Smooth muscle cell (in vitro differentiated cells): ENCODE measurements at regions not wholly inside any gene's neighbourhood (a gene's known extent, or its start where the extent isn't known, plus 50 kb on each side); places are given as distances from the start of the nearest gene placed in this dataset.

Experiments
- DNase-seq: peaks from one replicate; lab custom pipeline; 2025; ENCODE audit not compliant: unreplicated experiment; lab: John Stamatoyannopoulos, UW
- H2AFZ ChIP-seq: fragments of 200-600 bp; sonication (generic); 2 replicates; pipeline ENCODE4 v1.6.0; 2016; ENCODE audit warnings: antibody characterized with exemption, low read depth, mild to moderate bottlenecking
- H3F3A ChIP-seq: fragments of 200-600 bp; sonication (generic); 2 replicates; pipeline ENCODE4 v1.6.0; 2017; ENCODE audit warnings: antibody characterized with exemption, low read depth
- H3K27ac ChIP-seq: fragments of 200-600 bp; sonication (generic); 2 replicates; pipeline ENCODE4 v1.5.1; 2016; ENCODE audit warnings: low read depth, mild to moderate bottlenecking
- H3K27me3 ChIP-seq: fragments of 200-600 bp; sonication (generic); 2 replicates; pipeline ENCODE4 v1.6.1; 2016; ENCODE audit warnings: low read depth, mild to moderate bottlenecking
- H3K36me3 ChIP-seq: fragments of 200-600 bp; sonication (generic); 2 replicates; pipeline ENCODE4 v1.5.1; 2016; ENCODE audit warnings: low read depth
- H3K4me1 ChIP-seq: fragments of 200-600 bp; sonication (generic); 2 replicates; pipeline ENCODE4 v1.5.1; 2016; ENCODE audit warnings: low read depth
- H3K4me2 ChIP-seq: fragments of 200-600 bp; sonication (generic); 2 replicates; pipeline ENCODE4 v1.6.0; 2016; ENCODE audit warnings: mild to moderate bottlenecking
- H3K4me3 ChIP-seq: fragments of 200-600 bp; sonication (generic); 2 replicates; pipeline ENCODE4 v1.5.1; 2016; ENCODE audit warnings: mild to moderate bottlenecking
- H3K79me2 ChIP-seq: fragments of 200-600 bp; sonication (generic); 2 replicates; pipeline ENCODE4 v1.6.0; 2016; ENCODE audit warnings: low read depth, mild to moderate bottlenecking
- H3K9ac ChIP-seq: fragments of 200-600 bp; sonication (generic); 2 replicates; pipeline ENCODE4 v1.6.0; 2016; ENCODE audit warnings: low read depth
- H3K9me3 ChIP-seq: fragments of 200-600 bp; sonication (generic); replicated peaks from 2 replicates; pipeline ENCODE4 v1.5.1; 2016; ENCODE audit warnings: low read depth
- H4K20me1 ChIP-seq: fragments of 200-600 bp; sonication (generic); 2 replicates; pipeline ENCODE4 v1.6.0; 2016; ENCODE audit warnings: low read depth
- CTCF ChIP-seq: fragments of 200-600 bp; sonication (generic); IDR thresholded peaks from 2 replicates; pipeline ENCODE4 v1.5.1; 2017; ENCODE audit warnings: borderline replicate concordance, mild to moderate bottlenecking, antibody characterized with exemption; ENCODE audit not compliant: insufficient read depth, poor library complexity, severe bottlenecking
- WGBS: methylation state at CpG from one replicate; pipeline ENCODE4 v1.1.7; 2016; ENCODE audit warnings: low lambda C conversion rate; 5-methylcytosine and 5-hydroxymethylcytosine counted together

GRCh38 chr10:36195364-36195763 lies 553.3 kb upstream of the FZD8 start:
- WGBS = 82% methylated on average over 3 of the region's 3 CpGs
- H3K9ac ChIP-seq = no peak overlapping the region
- no peaks in the 10 kb centered on the region for H3K79me2 ChIP-seq
- no peak for DNase-seq
- no peak overlapping the region for H2AFZ ChIP-seq
- no peak overlapping the region for H3K4me2 ChIP-seq
- H4K20me1 ChIP-seq = no peaks in the 10 kb centered on the region
- no peaks in the 10 kb centered on the region for H3K27me3 ChIP-seq
- H3K4me1 ChIP-seq = no peaks in the 10 kb centered on the region
- H3F3A ChIP-seq = no peaks in the 10 kb centered on the region
- H3K4me3 ChIP-seq = no peak overlapping the region
- peaks cover 3% of the 10 kb centered on the region for H3K9me3 ChIP-seq
- H3K36me3 ChIP-seq = no peaks in the 10 kb centered on the region
- H3K27ac ChIP-seq = no peak overlapping the region
- TF ChIP-seq CTCF = no peak

GRCh38 chr10:36194276-36194675 lies 552.2 kb upstream of the FZD8 start:
- Histone ChIP-seq H3K4me2 (no peak overlapping the region), H3K4me1 (no peaks in the 10 kb centered on the region), H3K9ac (no peak overlapping the region), H4K20me1 (no peaks in the 10 kb centered on the region), H3K4me3 (no peak overlapping the region), H3F3A (no peaks in the 10 kb centered on the region), H2AFZ (no peak overlapping the region), H3K27me3 (no peaks in the 10 kb centered on the region), H3K27ac (no peak overlapping the region), H3K36me3 (no peaks in the 10 kb centered on the region), H3K9me3 (peaks cover 3% of the 10 kb centered on the region), H3K79me2 (no peaks in the 10 kb centered on the region)
- TF ChIP-seq CTCF = no peak
- no peak for DNase-seq
- WGBS = 95% methylated on average over 4 of the region's 4 CpGs

GRCh38 chr10:36191009-36191408 lies 548.9 kb upstream of the FZD8 start:
- no peak overlapping the region for H2AFZ ChIP-seq
- no peak for DNase-seq
- no peak overlapping the region for H3K27ac ChIP-seq
- H3K36me3 ChIP-seq = no peaks in the 10 kb centered on the region
- H3K9ac ChIP-seq = no peak overlapping the region
- H3K79me2 ChIP-seq = no peaks in the 10 kb centered on the region
- H3K4me3 ChIP-seq = no peak overlapping the region
- WGBS = 83% methylated on average over 1 of the region's 1 CpG
- no peak for TF ChIP-seq CTCF
- no peaks in the 10 kb centered on the region for H4K20me1 ChIP-seq
- no peaks in the 10 kb centered on the region for H3K27me3 ChIP-seq
- no peaks in the 10 kb centered on the region for H3F3A ChIP-seq
- no peaks in the 10 kb centered on the region for H3K4me1 ChIP-seq
- H3K4me2 ChIP-seq = no peak overlapping the region
- H3K9me3 ChIP-seq = peaks cover 3% of the 10 kb centered on the region

- DNase-seq = no peak
- WGBS = 87% methylated on average over 4 of the region's 4 CpGs
These were observed 546.4 kb upstream of the FZD8 start for GRCh38 chr10:36188461-36188860.

More at GRCh38 chr10:36188461-36188860, 546.4 kb upstream of the FZD8 start:
- Histone ChIP-seq H3K9ac (no peak overlapping the region), H3K4me3 (no peak overlapping the region), H2AFZ (peak overlapping the region; percentile 18), H3K9me3 (no peaks in the 10 kb centered on the region), H4K20me1 (no peaks in the 10 kb centered on the region), H3F3A (no peaks in the 10 kb centered on the region), H3K36me3 (no peaks in the 10 kb centered on the region), H3K27me3 (no peaks in the 10 kb centered on the region), H3K79me2 (no peaks in the 10 kb centered on the region), H3K4me2 (no peak overlapping the region), H3K4me1 (no peaks in the 10 kb centered on the region), H3K27ac (no peak overlapping the region)
- TF ChIP-seq CTCF = no peak
